HG03175 (cell line): ENCODE measurements at regions not wholly inside any gene's neighbourhood (a gene's known extent, or its start where the extent isn't known, plus 50 kb on each side); places are given as distances from the start of the nearest gene placed in this dataset.
"Not testable (repeated sequence)": the region's sequence is repeated elsewhere in the genome, so short reads cannot be mapped to it uniquely, and the experiment has no call there.

ENCODE experiments used
- ATAC-seq: cut with Tn5 transposase; IDR thresholded peaks from one replicate; pipeline ENCODE4 v1.9.1; 2021; ENCODE audit warnings: mild to moderate bottlenecking, moderate library complexity; ENCODE audit not compliant: unreplicated experiment

DNA sequence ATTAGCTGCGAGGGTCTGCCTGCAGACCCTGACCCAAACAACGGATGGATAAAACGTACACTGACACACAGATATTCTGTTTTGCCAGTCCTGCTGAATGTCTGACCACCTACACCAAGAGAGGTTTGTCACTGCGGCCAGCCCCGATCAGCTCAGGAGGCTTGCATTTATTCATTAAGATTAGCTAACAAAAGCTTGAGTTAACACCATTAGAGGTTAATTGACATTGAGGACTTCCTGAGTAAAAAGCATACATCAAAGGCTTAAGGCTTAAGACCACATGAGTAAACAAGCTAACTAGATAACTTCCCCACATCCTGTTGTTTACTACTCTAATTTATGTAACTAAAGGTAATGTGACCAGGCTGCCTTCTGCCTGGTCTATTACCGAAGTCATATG, 198.1 kb upstream of the TRPC7 start:
- no peak for ATAC-seq

DNA sequence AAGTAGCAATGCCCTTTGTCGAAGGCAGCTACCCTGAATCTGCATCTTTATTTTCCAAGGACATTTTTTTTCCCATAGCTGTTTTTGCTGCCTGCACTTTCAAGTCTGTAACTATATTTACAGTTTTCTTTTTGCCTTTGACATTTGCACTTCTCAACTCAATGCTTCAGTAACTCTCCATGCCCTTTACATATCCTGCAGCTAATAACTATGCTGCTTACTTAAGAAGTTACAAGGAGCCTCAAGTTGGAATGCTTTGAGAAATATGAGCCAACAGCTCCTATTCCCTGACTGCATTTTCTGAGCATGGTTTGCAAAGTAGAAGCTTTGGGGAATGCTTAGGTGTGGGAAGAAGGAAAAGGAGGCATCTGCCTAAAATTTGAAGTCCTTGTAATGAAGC, 194.8 kb upstream of the TRPC7 start:
- ATAC-seq: no peak

DNA sequence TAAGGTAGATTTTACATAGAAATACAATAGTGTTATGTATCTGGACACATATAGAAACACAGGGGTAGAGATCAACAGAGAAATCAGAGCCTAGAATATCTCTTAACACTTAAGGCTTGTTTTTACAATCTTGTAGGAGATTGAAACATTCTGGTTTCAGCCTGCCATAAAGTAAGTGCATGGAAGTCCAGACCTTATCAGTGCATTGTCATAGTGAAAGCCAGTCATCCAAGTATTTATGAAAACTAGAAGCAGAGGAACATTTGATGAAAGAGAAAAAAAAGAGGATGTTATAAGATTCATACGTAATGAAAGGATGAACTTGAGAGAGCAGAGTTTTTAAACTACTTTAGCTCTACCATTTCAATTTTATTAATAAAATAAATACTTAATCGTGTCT, 194.3 kb upstream of the TRPC7 start:
- no peak for ATAC-seq

DNA sequence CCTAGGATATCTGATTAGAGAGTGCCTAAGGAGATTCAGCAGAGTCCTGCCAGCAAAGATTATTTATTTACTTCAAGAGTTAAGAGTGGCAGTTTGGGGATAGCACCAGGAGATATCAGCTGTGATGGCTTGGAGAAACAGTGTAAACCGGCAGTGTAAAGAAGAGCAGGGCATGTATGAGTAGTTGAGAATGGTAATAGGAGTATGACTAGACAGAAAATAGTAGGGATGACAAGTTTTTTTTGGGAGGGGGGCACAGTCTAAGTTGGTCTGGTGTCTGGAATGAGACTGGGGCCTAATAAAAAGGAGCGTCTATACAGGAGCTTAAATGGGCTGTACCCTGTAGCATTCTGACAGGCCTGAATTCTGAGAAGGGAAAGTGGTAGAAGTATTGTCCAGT, 181.8 kb upstream of the TRPC7 start:
- ATAC-seq: not testable (repeated sequence)

DNA sequence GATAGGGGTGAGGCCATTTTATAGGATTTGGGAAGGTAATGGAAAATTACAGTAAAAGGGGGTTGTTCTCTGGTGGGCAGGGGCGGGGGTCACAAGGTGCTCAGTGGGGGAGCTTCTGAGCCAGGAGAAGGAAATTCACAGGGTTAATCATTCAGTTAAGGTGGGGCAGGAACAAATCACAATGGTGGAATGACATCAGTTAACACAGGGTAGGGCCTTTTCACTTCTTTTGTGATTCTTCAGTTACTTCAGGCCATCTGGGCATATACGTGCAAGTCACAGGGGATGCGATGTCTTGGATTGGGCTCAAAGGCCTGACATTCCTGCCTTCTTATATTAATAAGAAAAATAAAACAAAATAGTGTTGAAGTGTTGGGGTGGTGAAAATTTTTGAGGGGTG, 181.1 kb upstream of the TRPC7 start:
- not testable (repeated sequence) for ATAC-seq

DNA sequence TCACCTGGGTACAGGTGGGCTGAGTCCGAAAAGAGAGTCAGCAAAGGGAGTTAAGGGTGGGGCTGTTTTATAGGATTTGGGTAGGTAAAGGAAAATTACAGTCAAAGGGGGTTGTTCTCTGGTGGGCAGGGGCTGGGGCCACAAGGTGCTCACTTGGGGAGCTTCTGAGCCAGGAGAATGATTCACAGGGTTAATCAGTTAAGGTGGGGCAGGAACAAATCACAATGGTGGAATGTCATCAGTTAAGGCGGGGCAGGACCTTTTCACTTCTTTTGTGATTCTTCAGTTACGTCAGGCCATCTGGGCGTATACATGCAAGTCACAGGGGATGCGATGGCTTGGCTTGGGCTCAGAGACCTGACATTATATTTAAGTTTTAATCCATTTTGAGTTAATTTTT, 179.7 kb upstream of the TRPC7 start:
- not testable (repeated sequence) for ATAC-seq

DNA sequence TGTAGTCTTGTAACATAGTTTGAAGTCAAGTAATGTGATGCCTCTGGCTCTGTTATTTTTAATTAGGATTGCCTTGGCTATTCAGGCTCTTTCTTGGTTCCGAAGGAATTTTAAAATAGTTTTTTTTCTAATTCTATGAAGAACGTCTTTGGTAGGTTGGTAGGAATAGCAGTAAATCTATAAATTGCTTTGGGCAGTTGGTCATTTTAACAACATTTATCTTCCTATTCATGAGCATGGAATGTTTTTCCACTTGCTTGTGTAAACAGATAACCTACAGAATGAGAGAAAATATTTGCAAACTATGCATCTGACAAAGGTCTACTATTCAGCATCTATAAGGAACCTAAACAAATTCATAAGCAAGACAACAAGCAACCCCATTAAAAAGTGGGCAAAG, 173.2 kb upstream of the TRPC7 start:
- ATAC-seq: no peak

DNA sequence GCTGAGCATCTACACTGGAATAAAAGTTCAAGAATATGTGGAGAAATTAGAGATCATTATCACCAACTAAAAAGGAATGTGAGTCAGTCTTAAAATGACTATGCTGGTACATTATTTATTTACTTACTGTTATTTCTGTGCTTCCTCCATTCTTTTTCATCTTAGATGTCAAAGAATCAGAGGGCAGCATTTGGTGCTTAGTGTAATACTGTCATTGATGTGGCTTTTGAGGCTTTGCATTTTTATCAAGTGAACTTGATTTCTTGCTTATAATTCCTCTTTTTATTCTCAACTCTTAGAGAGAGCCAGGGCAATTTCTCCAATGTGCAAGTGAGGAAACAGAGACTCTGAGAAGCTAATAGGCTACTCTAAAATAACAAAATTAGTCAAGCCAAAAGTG, 163.7 kb upstream of the TRPC7 start:
- no peak for ATAC-seq

DNA sequence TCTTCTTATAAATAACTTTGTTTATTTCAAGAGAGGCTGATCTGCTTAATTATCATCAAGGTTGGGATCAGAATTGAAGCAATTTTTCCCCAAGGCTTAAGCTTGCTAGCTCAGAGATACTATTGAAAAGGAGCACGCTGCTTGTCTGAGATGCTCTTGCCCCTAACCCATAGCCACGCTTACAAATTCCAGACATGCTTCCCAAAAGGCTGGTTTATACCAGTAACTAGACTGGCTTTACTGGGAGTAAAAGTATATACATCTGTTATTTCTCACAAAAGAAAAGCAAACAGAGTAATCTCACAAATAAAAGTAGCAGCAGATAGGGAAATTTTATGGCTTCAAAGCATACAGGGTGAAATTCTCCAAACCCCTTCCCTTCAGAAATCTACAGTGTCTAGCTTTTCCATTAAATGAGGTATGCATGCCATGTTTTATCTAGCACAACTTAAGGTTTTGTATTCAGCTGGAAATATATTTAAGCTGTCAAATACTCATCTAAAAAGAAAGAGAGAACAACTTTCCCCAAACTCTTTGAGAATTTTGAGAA, 163.2 kb upstream of the TRPC7 start:
- no peak for ATAC-seq

DNA sequence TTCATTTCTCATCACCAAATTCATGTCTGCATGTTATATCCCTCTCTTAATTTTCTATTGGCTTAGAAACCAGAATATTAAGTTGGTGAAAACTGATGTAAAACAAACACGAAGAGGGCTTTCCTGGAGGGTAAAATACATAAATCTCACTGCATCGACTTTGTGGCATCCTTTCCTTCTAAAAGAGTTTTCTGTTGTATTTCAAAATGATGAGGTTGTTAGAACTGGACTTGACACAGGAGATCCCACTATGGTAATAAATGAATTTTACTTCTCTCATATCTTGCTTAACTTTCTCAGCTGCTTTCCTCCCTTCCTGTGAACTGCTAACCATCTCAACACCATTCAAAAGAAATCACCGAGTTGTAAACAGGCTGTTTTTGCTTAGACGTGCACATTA, 162.0 kb upstream of the TRPC7 start:
- ATAC-seq: no peak

DNA sequence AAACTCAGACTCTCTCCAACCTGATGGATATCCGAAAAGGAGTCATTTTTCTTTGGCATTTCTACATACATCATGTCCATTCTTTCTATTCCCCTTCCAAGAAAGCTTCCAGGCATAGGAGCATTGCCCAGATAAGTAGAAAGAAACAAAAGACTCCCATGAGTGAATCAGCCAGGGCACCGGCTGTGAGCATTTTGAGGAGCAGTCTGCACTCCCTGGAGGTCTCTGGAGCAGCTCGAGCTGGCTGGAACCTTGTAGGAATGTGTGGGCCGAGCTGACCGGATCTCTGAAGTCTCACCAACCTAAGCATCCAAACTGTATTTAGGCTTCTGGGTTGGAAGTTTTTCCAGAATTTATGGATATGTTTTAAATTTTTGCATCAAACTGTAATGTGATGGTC, 161.4 kb upstream of the TRPC7 start:
- no peak for ATAC-seq

DNA sequence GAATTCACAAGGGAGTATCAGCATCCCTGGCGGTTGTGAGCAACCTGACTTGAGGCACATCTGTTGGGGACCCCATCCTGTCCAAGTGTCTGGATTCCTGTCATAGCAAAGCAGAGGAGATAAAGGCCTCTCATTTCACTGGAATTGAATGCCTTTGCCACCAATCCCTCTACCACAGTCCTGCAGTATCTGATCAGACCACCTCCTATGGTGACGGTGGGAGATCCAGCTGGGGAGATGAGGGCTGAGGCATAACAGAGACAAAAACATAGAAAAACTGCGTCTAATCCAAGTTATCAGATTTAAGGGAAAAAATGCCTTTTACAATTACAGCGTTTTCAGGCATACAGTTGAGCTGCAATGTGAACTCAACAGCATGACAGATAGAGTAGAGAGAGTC, 160.7 kb upstream of the TRPC7 start:
- no peak for ATAC-seq

DNA sequence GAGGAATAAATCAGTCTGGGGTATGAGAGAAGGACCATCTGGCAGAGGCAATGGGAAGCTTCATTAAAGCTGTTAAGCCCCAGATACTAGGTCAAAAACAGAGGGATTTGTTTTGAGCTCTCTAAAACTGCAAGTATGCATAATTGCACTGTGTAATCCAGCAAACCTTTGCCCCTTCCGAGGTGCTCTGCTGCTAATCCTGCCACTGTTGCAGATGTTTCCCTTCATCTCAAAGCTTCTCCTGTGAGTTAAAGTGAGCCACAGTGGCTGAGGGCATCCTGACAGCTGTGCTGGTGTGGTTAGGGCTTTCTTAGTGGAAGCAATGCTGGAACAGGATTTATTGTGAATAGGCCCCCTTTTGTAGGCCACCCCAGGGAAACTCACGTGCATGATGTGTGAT, 160.3 kb upstream of the TRPC7 start:
- ATAC-seq: no peak

DNA sequence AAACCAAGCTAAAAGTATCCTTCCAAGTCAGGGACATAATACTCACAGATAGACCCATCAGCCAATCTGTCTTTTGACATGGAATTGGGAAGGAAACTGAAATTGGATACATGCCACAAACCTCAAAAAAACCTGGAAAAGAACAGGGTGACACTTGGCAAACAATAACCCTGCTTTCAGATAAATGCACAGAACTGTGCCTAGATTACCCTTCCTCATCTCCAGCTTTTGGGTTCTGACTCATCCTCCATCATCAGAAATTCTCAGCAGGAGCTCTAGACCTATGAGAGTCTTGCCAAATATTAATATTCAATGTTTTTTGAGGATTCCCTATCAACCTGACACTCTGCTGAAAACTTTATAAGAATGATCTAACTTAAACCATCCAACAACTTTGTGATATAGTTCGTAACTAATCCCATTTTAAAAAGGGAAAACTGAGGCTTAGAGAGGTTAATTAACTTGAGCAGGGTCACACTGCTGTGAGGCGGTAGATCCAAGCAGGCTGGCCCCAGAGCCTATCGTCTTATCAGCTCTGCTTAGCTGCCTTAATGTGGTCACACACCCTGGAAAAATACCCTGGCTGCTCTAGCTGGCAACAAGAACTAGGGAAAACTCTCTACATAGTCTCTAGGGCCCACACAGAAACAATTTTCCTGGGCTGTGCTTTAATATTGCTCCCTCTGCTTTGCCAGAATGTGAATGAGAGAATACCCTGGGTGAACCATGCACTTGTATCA, 157.0 kb upstream of the TRPC7 start:
- no peak for ATAC-seq

DNA sequence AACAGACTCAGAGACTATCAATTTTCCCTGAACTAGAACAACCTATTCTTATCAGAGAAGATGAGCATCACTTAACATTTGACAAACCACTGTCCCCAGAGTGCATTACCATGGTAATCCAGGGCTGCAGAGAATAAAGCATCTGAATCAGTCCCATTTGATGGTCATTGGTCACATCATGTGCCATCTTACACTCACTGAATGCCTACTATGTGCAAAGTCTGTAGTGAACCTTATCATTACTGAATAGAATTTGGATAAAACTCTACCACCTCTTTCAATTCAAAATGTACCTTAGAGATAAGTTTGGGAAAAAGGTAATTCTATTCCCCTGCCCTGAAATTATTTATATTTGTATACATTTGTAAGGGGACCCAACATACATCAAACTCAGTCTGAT, 156.4 kb upstream of the TRPC7 start:
- no peak for ATAC-seq

DNA sequence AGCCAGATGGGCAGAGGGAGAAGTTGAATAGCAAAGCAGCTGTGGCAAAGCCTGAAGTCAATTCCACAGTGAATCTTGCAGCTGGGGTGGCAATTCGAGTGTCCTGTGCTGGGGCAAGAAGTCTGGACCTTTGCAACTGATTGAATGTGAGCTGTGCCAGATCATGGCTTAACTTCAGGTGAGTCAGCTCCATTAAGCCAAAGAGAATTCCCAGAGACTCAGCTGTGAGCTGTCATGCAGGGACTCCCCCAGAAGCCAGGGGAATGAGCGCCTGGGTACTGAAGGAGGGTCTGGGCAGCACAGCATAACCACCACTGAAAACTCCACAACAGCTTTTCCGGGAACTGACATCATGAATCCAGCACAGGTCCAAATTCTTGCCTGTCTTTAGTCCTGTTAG, 153.5 kb upstream of the TRPC7 start:
- ATAC-seq: no peak

DNA sequence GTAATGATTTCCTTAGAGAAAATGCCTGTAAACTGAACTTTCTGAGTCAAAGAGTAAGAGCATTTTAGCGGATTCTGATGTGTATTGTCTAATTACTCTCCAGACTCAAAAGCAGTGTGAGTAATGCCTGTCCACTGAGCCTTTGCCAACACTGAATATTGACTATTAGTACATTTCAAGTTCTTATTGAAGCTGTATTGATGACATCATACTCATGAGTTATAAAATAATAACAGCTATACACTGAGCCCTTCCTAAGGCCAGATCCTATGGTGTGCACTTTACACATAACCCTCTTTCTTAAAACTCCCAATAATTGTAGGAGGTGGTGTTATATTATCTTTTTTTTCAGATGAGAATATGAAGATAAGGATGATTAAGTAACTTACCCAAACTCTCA, 152.8 kb upstream of the TRPC7 start:
- ATAC-seq: no peak

DNA sequence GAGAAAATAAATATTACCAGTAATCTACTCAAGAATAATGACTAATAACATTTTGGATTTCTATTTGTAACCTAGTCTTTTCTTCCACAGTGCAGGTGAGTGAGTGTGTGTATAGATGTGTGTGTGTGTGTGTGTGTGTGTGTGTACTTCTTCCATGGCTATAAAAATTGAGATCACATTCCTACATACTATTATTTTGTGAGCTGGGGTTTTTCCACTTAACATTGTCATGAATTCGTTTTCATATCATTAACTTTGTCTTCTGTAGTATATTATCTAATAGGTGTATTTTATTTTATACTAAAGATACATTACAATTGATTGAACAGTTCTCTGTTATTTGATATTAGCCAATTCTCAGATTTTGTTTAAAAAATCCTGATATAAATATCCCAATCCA, 152.4 kb upstream of the TRPC7 start:
- ATAC-seq: no peak

DNA sequence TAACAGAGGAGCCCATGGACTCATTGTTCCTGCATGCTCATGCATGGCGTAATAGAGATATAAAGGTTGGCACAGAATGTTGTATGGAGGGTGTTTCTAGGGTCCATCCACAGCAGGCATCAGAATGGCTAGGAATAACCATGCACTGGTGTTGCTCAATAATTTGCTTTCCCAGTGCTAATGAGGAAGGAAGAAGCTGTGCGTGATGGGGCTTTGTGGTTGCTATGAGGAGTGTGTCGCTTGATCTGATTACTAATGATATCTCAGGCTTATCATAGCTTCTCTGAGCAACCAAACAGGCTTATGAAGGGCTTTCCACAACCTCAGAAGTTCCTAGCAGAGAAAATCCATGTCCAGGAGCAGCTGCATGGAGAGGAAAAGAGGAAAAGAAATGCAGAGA, 151.3 kb upstream of the TRPC7 start:
- ATAC-seq: no peak

DNA sequence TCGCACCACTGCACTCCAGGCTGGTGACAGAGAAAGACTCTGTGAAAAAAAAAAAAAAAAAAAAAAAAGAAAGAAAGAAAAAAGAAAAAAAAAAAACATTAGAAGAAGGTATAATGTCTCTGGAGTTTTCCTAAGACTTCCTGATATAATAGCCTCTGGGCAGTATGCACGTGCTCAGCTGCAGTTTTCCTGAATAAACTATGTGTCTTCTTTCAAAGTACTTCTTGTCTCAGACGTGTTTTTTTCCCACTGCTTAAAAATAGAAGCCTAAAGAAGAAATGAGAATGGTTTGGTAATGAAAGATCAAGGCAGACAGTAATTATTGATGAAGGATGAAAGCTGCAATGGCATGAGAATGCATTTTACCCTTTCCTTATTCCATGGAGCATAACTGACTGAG, 148.1 kb upstream of the TRPC7 start:
- no peak for ATAC-seq

DNA sequence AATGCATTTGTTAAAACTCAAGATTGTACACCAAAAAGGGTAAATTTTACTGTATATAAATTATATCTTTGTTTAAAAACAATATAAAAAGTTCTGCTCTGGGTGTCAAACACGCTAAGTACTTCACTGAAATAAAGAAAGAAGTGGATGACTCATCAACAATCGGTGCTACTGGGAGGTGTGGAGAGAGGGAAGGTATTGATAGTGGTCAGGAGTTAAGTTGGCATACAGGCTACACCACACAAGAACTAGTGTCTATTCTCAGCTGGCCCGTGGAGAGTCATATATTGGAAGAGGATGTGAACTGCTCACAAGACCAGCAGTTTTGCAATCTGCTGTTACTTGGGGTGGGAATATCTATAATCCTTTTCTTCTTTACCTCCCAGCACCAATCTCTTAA, 145.7 kb upstream of the TRPC7 start:
- ATAC-seq: no peak

DNA sequence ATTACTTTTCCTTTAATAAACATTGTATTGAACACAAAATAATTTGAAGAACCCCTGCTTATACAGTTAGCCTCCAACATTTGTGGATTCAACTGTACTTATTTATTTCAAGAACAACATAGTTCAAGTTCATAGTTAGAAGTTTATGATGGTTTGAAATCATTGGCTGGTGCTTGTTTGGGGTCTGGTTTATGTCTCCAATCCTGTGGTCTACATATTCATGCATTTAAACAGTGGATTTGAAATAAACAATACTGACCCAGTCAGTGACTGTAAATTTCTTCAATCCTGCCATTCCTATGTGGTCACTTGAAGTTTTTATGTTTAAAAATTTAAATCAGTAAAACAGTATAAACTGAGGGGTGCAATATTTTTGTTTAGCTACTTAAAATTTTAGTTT, 145.1 kb upstream of the TRPC7 start:
- no peak for ATAC-seq

DNA sequence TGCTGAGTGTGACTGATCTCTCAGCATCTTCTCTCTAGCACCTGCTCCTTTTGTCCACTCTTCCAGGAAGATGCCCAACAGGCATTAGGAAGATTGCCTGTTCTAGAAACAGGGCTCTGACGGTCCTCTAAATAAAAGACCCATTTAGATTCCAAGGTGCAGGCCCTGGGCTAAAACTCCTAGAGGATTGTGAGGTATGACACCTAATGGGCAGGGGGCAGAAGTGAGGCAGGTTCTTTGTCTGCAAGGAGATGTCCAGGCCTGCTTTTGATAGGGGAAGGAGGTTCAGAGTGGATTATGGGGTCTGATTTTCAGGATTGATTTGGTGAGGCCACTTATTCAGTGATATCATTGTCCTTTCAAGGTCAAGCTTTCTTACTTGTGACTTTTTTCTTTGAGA, 140.8 kb upstream of the TRPC7 start:
- no peak for ATAC-seq
